Bronchial epithelial cell (primary cell): ENCODE measurements at regions not wholly inside any gene's neighbourhood (a gene's known extent, or its start where the extent isn't known, plus 50 kb on each side); places are given as distances from the start of the nearest gene placed in this dataset.

Experiments used
- DNase-seq: peaks from one replicate; pipeline ENCODE4 v3.0.0-alpha.2; 2010; ENCODE audit warnings: low read depth
- FAIRE-seq: peaks from 2 replicates; lab custom pipeline; 2011; peaks lifted over from hg19 to GRCh38; lab: Jason Lieb, UNC
- H3K27me3 ChIP-seq: 2 replicates; pipeline ENCODE4 v1.5.1; 2011; ENCODE audit warnings: low read length; ENCODE audit not compliant: control insufficient read depth, insufficient read depth
- H3K36me3 ChIP-seq: 2 replicates; pipeline ENCODE4 v1.5.1; 2011; ENCODE audit warnings: low read length; ENCODE audit not compliant: control insufficient read depth, insufficient read depth
- H3K4me3 ChIP-seq: 2 replicates; pipeline ENCODE4 v1.5.1; 2011; ENCODE audit warnings: mild to moderate bottlenecking, low read depth, low read length, control low read depth
- TF ChIP-seq, protein P1 (sequence below): IDR thresholded peaks from 2 replicates; pipeline ENCODE4 v1.5.1; 2011; ENCODE audit warnings: mild to moderate bottlenecking, moderate library complexity, low read length, control low read depth, inconsistent platforms; ENCODE audit not compliant: insufficient read depth, severe bottlenecking

DNA sequence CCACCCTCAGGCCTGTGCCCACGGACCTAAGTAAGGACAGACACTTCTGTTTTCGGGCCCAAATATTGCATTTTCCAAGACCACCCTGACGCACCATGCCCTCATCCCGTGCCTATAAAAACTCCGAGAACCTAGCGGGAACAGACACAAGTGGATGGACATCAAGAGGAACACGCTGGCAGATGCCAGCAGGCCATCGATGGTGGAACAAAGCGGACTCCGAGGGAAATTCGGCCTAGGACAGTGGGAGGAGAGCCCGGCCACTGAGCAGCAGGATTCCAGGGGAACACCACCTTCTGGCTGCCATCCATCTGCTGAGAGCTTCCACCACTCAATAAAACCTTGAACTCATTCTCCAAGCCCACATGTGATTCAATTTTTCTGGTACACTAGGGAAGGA, 243.6 kb upstream of the ZWINT start:
- Histone ChIP-seq H3K4me3 (no peak overlapping the region), H3K36me3 (no peaks in the 10 kb centered on the region), H3K27me3 (no peaks in the 10 kb centered on the region)
- DNase-seq (no peak), FAIRE-seq (no peak)
- TF ChIP-seq, protein P1, sequence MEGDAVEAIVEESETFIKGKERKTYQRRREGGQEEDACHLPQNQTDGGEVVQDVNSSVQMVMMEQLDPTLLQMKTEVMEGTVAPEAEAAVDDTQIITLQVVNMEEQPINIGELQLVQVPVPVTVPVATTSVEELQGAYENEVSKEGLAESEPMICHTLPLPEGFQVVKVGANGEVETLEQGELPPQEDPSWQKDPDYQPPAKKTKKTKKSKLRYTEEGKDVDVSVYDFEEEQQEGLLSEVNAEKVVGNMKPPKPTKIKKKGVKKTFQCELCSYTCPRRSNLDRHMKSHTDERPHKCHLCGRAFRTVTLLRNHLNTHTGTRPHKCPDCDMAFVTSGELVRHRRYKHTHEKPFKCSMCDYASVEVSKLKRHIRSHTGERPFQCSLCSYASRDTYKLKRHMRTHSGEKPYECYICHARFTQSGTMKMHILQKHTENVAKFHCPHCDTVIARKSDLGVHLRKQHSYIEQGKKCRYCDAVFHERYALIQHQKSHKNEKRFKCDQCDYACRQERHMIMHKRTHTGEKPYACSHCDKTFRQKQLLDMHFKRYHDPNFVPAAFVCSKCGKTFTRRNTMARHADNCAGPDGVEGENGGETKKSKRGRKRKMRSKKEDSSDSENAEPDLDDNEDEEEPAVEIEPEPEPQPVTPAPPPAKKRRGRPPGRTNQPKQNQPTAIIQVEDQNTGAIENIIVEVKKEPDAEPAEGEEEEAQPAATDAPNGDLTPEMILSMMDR, result no peak

DNA sequence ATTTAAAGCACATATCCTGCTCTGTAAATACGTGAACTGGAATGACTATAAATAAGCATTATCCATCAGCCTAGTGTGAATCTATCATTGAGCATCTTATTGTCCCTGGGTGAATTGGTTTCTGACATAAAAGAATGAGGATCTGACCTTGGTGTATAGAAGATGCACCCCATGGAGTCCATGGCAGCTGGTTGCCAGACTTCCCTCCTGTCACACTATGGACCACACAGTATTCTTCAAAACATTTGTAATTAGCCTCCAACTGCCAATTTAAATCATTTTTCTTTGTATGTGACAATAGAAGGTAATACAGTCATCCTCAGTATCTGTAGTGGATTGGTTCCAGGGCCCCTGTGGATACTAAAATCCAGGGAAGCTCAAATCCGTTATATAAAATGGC, 238.1 kb upstream of the ZWINT start:
- no peak for DNase-seq
- Histone ChIP-seq H3K27me3 (no peaks in the 10 kb centered on the region), H3K36me3 (no peaks in the 10 kb centered on the region), H3K4me3 (no peak overlapping the region)
- TF ChIP-seq, protein P1, result no peak
- FAIRE-seq, result no peak

DNA sequence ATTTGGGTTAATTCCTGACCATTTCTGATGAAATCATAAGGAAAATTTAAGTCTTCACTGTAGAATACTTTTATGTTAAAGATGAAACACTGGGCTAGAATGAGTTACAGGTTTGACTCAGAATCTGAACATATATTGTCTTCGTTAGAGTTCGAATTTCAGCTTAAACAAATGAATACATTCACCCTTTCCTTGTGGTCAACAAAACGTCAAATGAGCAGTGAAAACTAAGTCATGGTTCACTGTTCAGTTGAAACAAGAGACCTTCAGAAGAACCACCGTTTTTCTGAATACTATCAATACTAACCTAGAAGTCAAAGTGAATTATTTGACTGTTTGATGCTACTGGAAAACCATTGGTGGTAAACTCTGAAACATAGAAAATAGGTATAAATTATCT, 235.2 kb upstream of the ZWINT start:
- DNase-seq, result no peak
- H3K27me3 ChIP-seq, result no peaks in the 10 kb centered on the region
- TF ChIP-seq, protein P1, result no peak
- no peak for FAIRE-seq
- no peaks in the 10 kb centered on the region for H3K36me3 ChIP-seq
- no peak overlapping the region for H3K4me3 ChIP-seq

DNA sequence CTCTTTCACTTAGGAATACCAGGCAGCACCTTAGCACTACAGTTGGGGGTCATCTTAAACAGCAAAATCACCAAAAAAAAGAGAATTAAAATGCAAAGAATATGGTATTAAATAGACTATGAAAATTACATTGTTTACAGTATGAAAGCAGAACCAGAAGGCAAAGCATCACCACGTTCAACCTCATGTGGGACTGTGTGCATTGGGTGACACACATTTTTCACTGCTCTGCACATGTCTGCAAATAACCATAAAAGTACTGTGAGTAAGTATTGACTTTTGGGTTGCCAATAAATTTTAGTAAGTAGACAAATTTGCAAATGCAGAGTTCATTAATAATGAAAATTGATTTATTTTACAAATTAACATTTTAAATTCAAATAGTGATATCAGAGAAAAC, 232.1 kb upstream of the ZWINT start:
- Histone ChIP-seq H3K36me3 (no peaks in the 10 kb centered on the region), H3K4me3 (no peak overlapping the region), H3K27me3 (no peaks in the 10 kb centered on the region)
- DNase-seq, result no peak
- TF ChIP-seq, protein P1, result no peak
- no peak for FAIRE-seq

DNA sequence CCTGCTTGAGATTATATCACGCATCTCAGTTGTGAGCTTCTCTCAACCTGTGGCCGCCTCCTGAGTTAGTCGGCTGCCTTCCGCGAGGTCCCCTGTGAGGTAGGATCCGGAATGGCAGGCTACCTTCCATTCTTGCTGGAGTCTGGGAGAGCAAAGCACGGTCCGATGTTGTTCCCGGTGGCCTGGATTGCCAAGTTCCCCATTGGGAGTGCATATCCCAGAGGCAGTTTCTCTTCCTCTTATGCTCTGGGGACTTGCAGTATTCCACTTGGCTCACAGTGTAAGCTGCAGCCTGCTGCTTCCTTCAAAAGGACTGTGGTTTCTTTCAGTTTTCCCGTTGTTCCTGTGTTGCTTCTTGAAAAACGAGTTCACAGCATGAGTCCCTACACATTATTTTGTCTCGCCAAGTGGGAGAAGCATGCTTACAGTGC, 225.4 kb upstream of the ZWINT start:
- no peak overlapping the region for H3K4me3 ChIP-seq
- TF ChIP-seq, protein P1, result no peak
- no peaks in the 10 kb centered on the region for H3K27me3 ChIP-seq
- DNase-seq, result no peak
- no peaks in the 10 kb centered on the region for H3K36me3 ChIP-seq
- FAIRE-seq, result no peak

DNA sequence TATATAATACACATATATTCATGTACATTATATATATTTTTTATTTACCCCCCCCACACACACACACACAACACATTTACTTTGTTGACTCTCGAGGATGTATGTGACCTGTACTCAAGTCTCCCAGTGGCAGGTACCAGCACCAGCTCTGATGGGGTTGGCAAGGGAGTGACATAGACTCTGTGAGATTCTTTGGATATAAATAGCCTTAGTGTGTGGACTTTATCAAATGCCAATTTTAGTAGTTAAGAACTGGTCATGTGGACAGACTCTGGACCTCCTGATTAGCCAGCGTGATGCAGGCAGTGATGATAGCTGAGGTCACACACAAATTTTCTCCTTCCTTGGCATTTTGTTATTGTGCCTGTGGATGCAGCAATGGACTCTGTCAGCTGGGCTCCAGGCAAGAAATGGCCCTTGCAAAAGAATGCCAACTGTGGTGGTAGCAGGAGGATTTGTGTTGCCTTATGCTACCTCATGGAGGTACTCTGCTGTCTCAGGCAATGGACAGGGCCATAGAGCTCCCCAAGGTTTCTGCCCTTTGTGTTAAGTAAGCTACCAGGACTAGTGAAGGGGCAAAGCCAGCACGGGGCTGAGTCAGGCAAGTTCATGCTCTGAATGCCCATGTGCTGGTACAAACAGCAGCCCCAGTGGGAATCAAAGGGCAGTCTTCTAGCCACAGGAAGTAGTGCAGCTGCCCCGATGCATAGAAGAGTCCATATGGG, 224.6 kb upstream of the ZWINT start:
- FAIRE-seq (no peak), DNase-seq (no peak)
- Histone ChIP-seq H3K4me3 (no peak overlapping the region), H3K27me3 (no peaks in the 10 kb centered on the region), H3K36me3 (no peaks in the 10 kb centered on the region)
- TF ChIP-seq, protein P1, result no peak
